Esophagus muscularis mucosa (tissue), 4 donors: ENCODE measurements at regions not wholly inside any gene's neighbourhood (a gene's known extent, or its start where the extent isn't known, plus 50 kb on each side); places are given as distances from the start of the nearest gene placed in this dataset.

Source experiments
- EP300 ChIP-seq: sonication (generic); formaldehyde crosslinking; IDR thresholded peaks from one replicate; pipeline ENCODE4 v1.6.1; 2017; ENCODE audit warnings: antibody characterized with exemption
- POLR2A ChIP-seq: fragments of 450-650 bp; IDR thresholded peaks from one replicate; pipeline ENCODE4 v1.6.1; 2017; ENCODE audit warnings: antibody characterized with exemption, moderate library complexity, mild to moderate bottlenecking, low read depth
- TF ChIP-seq, protein P1 (sequence below), 3 experiments: fragments of 200-600 bp in 2 of 3; fragments of 450-650 bp in 1 of 3; sonication (generic) in 2 of 3; IDR thresholded peaks; one replicate each; pipeline ENCODE4 v1.5.1; 2017 to 2019; ENCODE audit warnings: antibody characterized with exemption in 3 of 3, mild to moderate bottlenecking in 2 of 3, moderate library complexity in 1 of 3

DNA sequence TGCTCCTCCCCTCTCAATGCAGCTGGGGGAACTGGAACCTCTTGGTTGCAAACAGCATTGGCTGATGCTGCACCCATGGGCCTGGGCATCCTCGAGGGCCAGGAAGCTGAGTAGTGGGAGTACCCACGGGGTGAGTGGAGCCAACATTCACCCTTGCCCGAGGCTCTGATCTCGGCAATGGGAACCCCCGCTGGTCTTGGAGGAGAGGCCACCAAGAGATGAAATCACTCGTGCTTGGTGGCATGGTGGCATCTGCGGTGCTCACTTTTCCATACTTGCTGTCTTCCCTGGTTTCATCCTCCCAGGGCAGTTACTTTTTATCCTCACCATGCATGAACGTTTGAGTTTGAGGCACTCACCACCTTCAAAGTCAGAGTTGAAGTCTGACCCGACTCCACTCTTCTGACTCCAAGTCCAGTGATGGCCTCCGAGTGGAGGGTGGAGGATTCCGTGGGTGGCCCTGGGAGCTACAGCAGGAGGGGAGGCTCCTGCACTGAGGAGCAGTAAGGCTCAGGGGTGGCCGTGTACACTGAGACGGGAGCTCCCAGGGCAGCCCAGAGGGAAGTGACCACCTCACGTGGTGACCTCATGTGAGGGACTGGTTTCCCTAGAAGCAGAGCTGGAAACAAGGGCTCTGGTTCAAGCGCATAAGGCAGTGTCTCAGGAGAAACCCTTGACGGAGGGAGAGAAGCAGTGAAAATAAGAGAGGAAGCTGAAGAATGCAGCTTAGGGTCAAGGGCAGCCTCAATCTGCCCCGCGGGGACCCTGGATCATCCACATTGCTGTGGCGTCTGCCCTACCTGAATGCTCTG is 349.1 kb downstream of the TCERG1L start:
- TF ChIP-seq, protein P1, sequence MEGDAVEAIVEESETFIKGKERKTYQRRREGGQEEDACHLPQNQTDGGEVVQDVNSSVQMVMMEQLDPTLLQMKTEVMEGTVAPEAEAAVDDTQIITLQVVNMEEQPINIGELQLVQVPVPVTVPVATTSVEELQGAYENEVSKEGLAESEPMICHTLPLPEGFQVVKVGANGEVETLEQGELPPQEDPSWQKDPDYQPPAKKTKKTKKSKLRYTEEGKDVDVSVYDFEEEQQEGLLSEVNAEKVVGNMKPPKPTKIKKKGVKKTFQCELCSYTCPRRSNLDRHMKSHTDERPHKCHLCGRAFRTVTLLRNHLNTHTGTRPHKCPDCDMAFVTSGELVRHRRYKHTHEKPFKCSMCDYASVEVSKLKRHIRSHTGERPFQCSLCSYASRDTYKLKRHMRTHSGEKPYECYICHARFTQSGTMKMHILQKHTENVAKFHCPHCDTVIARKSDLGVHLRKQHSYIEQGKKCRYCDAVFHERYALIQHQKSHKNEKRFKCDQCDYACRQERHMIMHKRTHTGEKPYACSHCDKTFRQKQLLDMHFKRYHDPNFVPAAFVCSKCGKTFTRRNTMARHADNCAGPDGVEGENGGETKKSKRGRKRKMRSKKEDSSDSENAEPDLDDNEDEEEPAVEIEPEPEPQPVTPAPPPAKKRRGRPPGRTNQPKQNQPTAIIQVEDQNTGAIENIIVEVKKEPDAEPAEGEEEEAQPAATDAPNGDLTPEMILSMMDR (IDR thresholded peaks at IDR 0.05): no peak
- TF ChIP-seq POLR2A: no peak
- no peak for TF ChIP-seq EP300
